ENCODE measurements at regions not wholly inside any gene's neighbourhood (a gene's known extent, or its start where the extent isn't known, plus 50 kb on each side); places are given as distances from the start of the nearest gene placed in this dataset.
"Not testable (repeated sequence)": the region's sequence is repeated elsewhere in the genome, so short reads cannot be mapped to it uniquely, and the experiment has no call there.

DNA sequence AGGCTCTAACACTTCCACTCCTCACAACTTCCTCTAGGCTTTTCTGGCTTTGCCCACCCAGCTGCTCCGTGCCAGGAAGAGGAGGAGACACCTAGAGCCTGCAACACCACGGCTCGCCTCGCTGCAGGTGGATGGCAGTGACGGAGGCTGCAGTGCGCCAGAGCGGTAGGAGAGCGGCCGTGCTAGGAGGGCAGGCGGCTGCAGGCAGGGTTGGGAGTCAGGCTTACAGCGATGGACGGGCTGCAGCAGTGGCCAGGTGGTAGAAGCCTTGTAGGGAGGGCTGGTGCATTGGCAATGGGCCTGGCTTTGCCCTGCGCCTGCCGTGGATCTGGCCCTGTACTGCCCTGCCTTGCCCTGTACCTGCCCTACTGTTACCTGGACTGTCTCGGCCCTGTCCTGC is 4896.0 kb upstream of the OR11H1 start:
- RAD21 ChIA-PET (ENCODE audit: unreplicated experiment); in situ Hi-C loops (cut with MboI); SMC1A ChIA-PET (ENCODE audit: uncharacterized antibody, unreplicated experiment); H3K4me3 ChIP-seq; H3K4me2 ChIP-seq (ENCODE audit: control insufficient read depth, insufficient read depth); H3K4me1 ChIP-seq (ENCODE audit: control insufficient read depth, insufficient read depth, low read length); H3K9ac ChIP-seq (ENCODE audit: control insufficient read depth, insufficient read depth, low read length); H3K9me3 ChIP-seq (replicated peaks; ENCODE audit: control insufficient read depth, insufficient read depth, low read length); H3K36me3 ChIP-seq (ENCODE audit: control insufficient read depth in 2 of 2, insufficient read depth in 2 of 2, low read length in 1 of 2); H3K27ac ChIP-seq (ENCODE audit: control insufficient read depth, insufficient read depth); BruUV-seq (replicated peaks); DNase-seq (ENCODE audit: low read depth, low spot score); H3K27me3 ChIP-seq (replicated peaks in 1 of 2; ENCODE audit: control insufficient read depth in 2 of 2, insufficient read depth in 2 of 2, low read length in 1 of 2); ATAC-seq; POLR2A ChIA-PET; intact Hi-C loops (cut with micrococcal nuclease; ENCODE audit: unreplicated experiment); FAIRE-seq; CTCF ChIA-PET; H3K79me2 ChIP-seq (ENCODE audit: control insufficient read depth, insufficient read depth, low read length); H2AFZ ChIP-seq (ENCODE audit: control insufficient read depth, low read depth, low read length); H4K20me1 ChIP-seq (ENCODE audit: control insufficient read depth, insufficient read depth): not testable (repeated sequence)
- no CpG with 5 or more reads among the region's 15 CpGs for WGBS (ENCODE audit: insufficient coverage, insufficient replicate concordance, low lambda C conversion rate, missing lambda C conversion rate)

DNA sequence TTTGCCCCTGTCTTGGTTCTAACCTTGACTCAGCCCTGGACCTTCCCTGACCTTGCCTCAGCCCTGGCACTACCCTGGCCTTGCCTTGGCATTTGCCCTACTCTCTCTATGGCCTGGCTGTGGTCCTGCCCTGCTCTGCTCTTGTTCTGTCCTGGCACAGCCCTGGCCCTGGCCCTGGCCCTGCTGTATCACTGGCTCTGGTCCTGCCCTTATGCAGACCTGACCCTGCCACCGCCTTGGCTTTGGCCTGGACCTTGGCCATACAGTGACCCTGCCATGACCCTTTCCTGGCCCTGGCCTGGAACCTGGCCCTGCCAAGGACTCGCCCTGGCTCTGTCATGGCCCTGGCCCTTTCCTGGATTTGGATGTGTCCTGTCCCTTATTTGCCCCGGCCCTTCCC is 4892.7 kb upstream of the OR11H1 start:
- H3K27ac ChIP-seq (ENCODE audit: control insufficient read depth, insufficient read depth); H3K4me1 ChIP-seq (ENCODE audit: control insufficient read depth, insufficient read depth, low read length); BruUV-seq (replicated peaks); H3K79me2 ChIP-seq (ENCODE audit: control insufficient read depth, insufficient read depth, low read length); POLR2A ChIA-PET; H3K36me3 ChIP-seq (ENCODE audit: control insufficient read depth in 2 of 2, insufficient read depth in 2 of 2, low read length in 1 of 2); CTCF ChIA-PET; H3K9ac ChIP-seq (ENCODE audit: control insufficient read depth, insufficient read depth, low read length); H3K4me2 ChIP-seq (ENCODE audit: control insufficient read depth, insufficient read depth); in situ Hi-C loops (cut with MboI); H3K9me3 ChIP-seq (replicated peaks; ENCODE audit: control insufficient read depth, insufficient read depth, low read length); intact Hi-C loops (cut with micrococcal nuclease; ENCODE audit: unreplicated experiment); H3K4me3 ChIP-seq; SMC1A ChIA-PET (ENCODE audit: uncharacterized antibody, unreplicated experiment); H3K27me3 ChIP-seq (replicated peaks in 1 of 2; ENCODE audit: control insufficient read depth in 2 of 2, insufficient read depth in 2 of 2, low read length in 1 of 2); H4K20me1 ChIP-seq (ENCODE audit: control insufficient read depth, insufficient read depth); ATAC-seq; FAIRE-seq; H2AFZ ChIP-seq (ENCODE audit: control insufficient read depth, low read depth, low read length); RAD21 ChIA-PET (ENCODE audit: unreplicated experiment); DNase-seq (ENCODE audit: low read depth, low spot score): not testable (repeated sequence)
- no CpG with 5 or more reads among the region's 3 CpGs for WGBS (ENCODE audit: insufficient coverage, insufficient replicate concordance, low lambda C conversion rate, missing lambda C conversion rate)

DNA sequence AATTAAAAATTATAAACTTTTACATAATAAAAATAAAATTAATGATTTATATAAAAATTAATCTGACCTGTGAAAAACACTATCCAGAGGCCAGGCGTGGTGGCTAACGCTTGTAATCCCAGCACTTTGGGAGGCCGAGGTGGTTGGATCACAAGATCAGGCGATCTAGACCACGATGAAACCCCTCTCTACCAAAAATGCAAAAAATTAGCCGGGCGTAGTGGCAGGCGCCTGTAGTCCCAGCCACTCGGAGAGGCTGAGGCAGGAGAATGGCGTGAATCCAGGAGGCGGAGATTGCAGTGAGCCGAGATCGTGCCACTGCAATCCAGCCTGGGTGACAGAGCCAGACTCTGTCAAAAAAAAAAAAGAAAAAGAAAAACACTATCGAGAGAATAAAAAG is 4865.2 kb upstream of the OR11H1 start:
- H3K9ac ChIP-seq (ENCODE audit: control insufficient read depth, insufficient read depth, low read length); RAD21 ChIA-PET (ENCODE audit: unreplicated experiment); H2AFZ ChIP-seq (ENCODE audit: control insufficient read depth, low read depth, low read length); SMC1A ChIA-PET (ENCODE audit: uncharacterized antibody, unreplicated experiment); CTCF ChIA-PET; H4K20me1 ChIP-seq (ENCODE audit: control insufficient read depth, insufficient read depth); FAIRE-seq; H3K4me3 ChIP-seq; H3K4me2 ChIP-seq (ENCODE audit: control insufficient read depth, insufficient read depth); H3K4me1 ChIP-seq (ENCODE audit: control insufficient read depth, insufficient read depth, low read length); H3K79me2 ChIP-seq (ENCODE audit: control insufficient read depth, insufficient read depth, low read length); POLR2A ChIA-PET; intact Hi-C loops (cut with micrococcal nuclease; ENCODE audit: unreplicated experiment); DNase-seq (ENCODE audit: low read depth, low spot score); ATAC-seq; BruUV-seq (replicated peaks); H3K9me3 ChIP-seq (replicated peaks; ENCODE audit: control insufficient read depth, insufficient read depth, low read length); H3K27ac ChIP-seq (ENCODE audit: control insufficient read depth, insufficient read depth); H3K36me3 ChIP-seq (ENCODE audit: control insufficient read depth in 2 of 2, insufficient read depth in 2 of 2, low read length in 1 of 2); in situ Hi-C loops (cut with MboI); H3K27me3 ChIP-seq (replicated peaks in 1 of 2; ENCODE audit: control insufficient read depth in 2 of 2, insufficient read depth in 2 of 2, low read length in 1 of 2): not testable (repeated sequence)
- 3% methylated on average over 4 of the region's 14 CpGs for WGBS (ENCODE audit: insufficient coverage, insufficient replicate concordance, low lambda C conversion rate, missing lambda C conversion rate)

DNA sequence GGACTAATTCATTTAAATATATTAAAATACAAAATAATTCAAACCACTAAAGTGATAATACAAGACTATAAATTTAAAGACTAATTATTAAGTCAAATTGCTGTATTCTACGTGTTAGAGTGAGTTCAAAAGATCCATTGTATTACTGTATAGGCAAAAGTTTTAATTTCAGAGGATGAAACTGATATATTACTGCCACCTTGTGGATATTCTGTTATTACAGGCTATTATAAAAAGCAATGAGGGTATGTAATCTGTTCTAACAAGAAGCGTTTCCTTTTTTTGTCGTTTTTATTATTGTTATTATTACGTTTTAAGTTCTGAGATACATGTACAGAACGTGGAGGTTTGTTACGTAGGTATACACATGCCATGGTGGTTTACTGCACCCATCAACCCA is 4854.9 kb upstream of the OR11H1 start:
- H3K79me2 ChIP-seq (ENCODE audit: control insufficient read depth, insufficient read depth, low read length); H3K36me3 ChIP-seq (ENCODE audit: control insufficient read depth in 2 of 2, insufficient read depth in 2 of 2, low read length in 1 of 2); in situ Hi-C loops (cut with MboI); BruUV-seq (replicated peaks); intact Hi-C loops (cut with micrococcal nuclease; ENCODE audit: unreplicated experiment); ATAC-seq; H3K27me3 ChIP-seq (replicated peaks in 1 of 2; ENCODE audit: control insufficient read depth in 2 of 2, insufficient read depth in 2 of 2, low read length in 1 of 2); H3K4me1 ChIP-seq (ENCODE audit: control insufficient read depth, insufficient read depth, low read length); RAD21 ChIA-PET (ENCODE audit: unreplicated experiment); H3K9ac ChIP-seq (ENCODE audit: control insufficient read depth, insufficient read depth, low read length); DNase-seq (ENCODE audit: low read depth, low spot score); H3K4me2 ChIP-seq (ENCODE audit: control insufficient read depth, insufficient read depth); SMC1A ChIA-PET (ENCODE audit: uncharacterized antibody, unreplicated experiment); CTCF ChIA-PET; H3K27ac ChIP-seq (ENCODE audit: control insufficient read depth, insufficient read depth); POLR2A ChIA-PET; H3K9me3 ChIP-seq (replicated peaks; ENCODE audit: control insufficient read depth, insufficient read depth, low read length); H4K20me1 ChIP-seq (ENCODE audit: control insufficient read depth, insufficient read depth); H3K4me3 ChIP-seq; FAIRE-seq; H2AFZ ChIP-seq (ENCODE audit: control insufficient read depth, low read depth, low read length): not testable (repeated sequence)
- WGBS (ENCODE audit: insufficient coverage, insufficient replicate concordance, low lambda C conversion rate, missing lambda C conversion rate) = 4% methylated on average over 6 of the region's 6 CpGs

All from GM12878 (cell line).